GM21825 (cell line): ENCODE measurements at regions not wholly inside any gene's neighbourhood (a gene's known extent, or its start where the extent isn't known, plus 50 kb on each side); places are given as distances from the start of the nearest gene placed in this dataset.
"Not testable (repeated sequence)": the region's sequence is repeated elsewhere in the genome, so short reads cannot be mapped to it uniquely, and the experiment has no call there.

Experiments
- ATAC-seq: cut with Tn5 transposase; IDR thresholded peaks from one replicate; pipeline ENCODE4 v1.9.1; 2021; ENCODE audit warnings: mild to moderate bottlenecking, moderate library complexity; ENCODE audit not compliant: unreplicated experiment

DNA sequence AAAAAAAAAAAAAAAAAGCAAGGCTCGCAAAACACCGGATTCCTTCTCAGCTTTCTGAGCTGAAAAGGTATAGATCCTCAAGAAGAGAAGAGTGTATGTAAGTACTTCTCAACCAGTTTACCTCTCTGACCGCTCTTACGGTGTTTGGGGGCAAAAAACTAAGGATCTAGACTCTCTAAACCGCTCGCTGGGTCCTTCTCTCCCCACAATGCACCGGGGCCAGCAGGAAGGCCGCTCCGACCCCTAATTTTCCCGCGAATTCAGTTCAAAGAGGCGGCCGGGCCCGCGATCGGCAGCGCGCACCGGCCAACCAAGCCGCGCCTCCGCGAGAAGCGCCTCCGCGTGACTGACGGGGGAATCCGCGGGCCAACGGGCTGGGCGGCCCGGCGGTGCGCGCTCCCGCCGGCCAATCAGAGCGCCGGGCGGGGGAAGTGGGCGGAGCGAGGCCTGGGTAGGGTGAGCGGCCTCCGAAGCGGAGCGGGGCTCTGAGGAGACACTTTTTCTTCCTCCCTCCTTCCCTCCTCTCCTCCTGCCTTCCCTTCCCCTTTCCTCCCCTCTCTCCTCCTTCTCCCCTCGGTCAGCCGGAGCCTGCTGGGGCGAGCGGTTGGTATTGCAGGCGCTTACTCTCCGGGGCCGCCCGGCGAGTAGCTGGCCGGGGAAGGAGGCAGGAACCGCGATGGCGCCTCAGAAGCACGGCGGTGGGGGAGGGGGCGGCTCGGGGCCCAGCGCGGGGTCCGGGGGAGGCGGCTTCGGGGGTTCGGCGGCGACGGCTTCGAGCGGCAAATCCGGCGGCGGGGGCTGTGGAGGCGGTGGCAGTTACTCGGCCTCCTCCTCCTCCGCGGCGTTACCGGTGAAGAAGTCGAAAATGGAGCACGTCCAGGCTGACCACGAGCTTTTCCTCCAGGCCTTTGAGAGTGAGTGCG is 93.0 kb downstream of the CRLF3 start:
- ATAC-seq: peak; percentile 84

DNA sequence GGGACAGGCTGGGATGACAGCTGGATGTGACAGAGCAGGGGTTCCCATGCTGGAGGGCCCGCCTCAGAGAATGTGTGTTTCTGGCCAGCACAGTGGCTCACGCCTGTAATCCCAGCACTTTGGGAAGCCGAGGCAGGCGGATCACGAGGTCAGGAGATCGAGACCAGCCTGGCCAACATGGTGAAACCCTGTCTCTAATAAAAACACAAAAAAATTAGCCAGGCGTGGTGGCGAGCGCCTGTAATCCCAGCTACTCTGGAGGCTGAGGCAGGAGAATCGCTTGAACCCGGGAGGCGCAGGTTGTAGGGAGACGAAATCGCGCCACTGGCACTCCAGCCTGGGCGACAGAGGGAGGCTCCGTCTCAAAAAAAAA is 93.7 kb downstream of the CRLF3 start:
- not testable (repeated sequence) for ATAC-seq

DNA sequence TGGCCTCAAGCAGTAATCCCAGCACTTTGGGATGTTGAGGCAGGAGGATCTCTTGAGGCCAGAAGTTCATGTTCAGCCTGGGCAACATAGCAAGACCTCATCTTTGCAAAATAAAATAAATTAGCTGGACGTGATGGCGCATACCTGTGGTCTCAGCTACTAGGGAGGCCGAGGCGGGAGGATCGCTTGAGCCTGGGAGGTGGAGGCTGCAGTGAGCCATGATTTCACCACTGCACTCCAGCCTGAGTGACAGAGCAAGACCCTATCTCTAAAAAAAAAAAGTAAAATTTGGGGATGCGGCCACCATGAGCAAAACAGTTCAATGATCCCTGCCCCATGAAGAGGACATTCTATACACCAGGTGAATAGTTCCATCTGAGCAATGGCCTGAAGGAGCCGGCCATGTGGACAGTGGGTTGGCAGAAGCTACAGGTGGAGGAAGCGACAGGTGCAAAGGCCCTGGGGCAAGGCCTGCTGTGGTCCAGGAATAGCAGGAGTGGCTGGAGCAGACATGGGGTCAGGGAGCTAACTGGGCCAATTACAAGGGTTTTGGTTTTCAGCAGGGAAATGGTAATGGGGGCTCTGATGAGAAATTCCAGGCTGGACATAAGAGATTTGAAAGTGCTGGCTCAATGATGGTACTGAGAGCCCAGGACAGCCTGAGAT is 94.2 kb downstream of the CRLF3 start:
- not testable (repeated sequence) for ATAC-seq

DNA sequence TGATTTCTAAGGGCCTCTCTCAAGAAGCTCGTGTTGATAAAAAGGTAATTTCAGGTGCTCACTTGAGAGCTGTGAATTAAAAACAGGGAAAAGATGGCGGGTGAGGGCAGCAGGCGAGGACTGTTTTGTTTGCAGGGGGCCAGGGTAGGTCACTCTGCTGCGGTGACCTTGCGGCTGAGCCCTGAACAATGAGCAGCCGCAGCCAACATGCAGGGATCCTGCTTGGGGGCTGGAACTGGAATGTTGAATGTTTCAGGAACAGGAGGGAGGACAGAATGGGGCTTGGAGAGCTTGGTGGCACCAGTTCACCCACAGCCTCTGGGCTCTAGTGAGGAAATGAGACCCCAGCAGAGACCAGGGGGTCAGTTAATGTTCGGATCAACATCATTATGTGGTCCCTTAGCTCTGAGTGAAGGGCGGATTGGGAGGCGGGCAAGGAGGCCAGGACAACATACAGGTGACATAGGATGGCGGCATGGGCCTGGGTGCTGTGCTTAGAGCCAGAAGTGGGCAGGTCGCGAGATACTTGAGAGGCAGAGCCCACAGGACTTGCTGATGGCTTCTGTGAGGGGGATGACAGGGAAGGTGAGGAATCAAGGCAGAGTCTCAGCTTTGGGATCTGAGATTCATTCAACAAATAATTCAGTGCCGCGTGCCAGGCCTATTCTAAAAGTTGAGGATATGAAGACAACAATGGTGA is 94.9 kb downstream of the CRLF3 start:
- not testable (repeated sequence) for ATAC-seq

DNA sequence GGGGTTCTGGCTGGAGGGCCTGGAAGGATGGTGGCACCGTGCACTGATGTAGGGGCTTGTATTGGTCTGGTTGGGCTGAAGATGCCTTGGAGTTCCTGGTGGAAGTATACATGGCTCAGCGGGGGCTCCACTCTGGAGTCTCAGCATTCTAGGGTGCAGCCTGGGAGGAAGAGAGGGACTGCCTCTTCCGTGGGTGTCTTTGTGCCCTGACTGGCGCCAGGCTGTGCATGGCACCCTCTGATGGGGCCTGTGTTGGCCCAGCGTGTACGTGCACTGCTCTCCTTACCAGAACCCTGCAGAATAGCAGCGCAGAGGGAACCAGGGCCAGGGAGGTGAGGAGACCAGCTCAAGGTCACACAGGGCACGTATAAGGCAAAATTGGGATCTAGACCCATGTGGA is 97.0 kb downstream of the CRLF3 start:
- not testable (repeated sequence) for ATAC-seq

DNA sequence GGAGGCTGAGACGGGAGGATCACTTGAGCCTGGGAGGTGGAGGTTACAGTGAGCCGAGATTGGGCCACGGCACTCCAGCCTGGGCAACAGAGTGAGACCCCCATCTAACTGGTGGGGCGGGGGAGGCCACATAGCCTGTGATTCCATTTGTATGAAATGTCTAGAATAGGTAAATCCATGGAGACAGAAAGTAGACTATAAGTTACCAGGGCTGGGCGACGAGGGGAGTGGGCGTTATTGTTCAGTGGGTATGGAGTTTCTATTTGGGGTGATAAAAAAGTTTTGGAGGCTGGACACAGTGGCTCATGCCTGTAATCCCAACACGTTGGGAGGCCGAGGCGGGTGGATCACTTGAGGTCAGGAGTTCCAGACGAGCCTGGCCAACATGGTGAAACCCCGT is 97.8 kb downstream of the CRLF3 start:
- ATAC-seq: not testable (repeated sequence)

DNA sequence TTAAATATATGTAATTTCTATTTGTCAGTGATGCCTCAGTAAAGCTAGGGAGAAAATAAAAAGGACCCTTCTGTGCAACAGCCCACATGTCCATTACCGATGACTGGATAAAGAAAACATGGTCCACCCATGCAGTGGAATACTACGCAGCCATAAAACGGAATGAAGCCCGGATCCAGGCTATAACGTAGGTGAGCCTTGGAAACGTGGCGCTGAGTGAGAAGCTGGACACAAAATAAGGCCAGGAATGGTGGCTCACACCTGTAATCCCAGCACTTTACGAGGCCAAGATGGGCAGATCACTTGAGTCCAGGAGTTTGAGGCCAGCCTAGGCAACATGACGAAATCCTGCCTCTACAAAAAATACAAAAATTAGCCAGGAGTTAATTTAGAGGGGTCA is 98.2 kb downstream of the CRLF3 start:
- not testable (repeated sequence) for ATAC-seq

DNA sequence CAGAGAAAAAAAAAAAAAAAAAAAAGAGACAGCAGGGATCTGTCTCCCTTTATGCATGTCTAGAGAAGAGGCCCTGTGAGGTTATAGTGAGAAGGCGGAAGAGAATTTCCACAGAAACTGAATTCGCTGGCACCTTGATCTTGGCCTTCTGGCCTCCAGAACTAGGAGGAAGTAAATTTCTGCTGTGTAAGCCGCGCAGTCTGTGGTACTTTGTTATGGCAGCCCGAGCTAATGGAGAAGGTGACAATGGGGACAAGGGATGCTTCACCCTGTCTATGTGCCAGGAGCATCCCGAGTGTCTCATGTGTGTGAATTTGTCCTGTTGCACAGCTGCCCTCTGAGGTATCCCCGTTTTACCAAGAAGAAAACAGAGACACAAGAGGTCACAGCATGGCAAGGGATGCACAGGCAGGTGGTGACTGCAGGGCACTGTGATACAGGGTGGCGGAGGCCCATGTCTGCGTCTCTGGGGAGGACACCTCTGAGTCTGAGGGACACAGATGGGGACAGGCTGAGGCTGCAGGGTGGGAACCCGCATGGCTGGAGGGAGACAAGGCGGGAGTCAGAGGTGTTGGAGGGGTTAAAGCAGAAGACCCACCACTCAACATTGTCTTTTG is 100.3 kb downstream of the CRLF3 start:
- not testable (repeated sequence) for ATAC-seq

DNA sequence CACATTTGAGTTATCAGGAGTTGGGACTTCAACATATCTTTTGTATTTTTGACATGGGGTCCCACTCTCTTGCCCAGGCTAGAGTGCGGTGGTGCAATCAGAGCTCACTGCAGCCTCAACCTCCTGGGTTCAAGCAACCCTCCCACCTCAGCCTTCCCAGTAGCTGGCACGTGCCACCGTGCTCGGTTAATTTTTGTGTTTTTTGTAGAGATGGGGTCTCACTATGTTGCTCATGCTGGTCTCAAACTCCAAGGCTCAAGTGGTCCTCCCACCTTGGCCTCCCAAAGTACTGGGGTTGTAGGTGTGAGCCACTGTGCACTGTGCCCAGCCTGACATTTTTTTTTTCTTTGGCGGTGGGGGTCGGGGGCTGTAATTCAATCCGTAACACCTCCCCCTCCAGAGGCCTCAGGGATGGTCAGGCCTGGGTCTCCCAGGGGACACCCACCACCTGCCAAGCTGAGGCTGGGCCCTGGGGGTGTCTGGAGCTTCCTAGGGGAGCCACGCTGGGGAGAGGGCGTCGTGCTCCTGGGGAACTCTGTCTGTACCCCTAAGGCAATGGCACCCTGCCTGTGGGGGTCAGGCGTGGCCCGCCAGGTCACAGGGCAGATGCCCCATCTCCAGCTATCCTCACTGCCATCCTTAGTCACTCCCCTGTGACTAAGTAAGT is 102.2 kb downstream of the CRLF3 start:
- not testable (repeated sequence) for ATAC-seq

DNA sequence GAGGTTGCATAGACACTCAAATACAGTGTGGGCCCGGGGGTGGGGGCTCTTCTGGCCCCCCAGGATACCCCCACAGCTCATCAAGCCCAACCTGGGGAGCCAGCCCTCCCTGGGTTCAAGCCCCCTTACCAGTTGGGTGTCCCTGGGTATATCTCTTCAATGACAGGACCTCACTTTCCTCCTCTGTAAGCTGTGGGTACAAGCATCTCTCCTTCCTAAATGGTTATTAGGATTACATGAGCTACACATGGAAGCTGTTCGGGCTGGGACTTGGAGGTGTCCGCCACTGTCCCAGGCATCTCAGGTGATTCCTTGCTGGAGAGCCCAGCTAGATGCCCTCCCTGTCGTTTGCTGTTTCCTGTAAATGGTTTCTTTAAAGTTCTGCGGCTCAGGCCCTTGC is 103.5 kb downstream of the CRLF3 start:
- ATAC-seq: not testable (repeated sequence)

DNA sequence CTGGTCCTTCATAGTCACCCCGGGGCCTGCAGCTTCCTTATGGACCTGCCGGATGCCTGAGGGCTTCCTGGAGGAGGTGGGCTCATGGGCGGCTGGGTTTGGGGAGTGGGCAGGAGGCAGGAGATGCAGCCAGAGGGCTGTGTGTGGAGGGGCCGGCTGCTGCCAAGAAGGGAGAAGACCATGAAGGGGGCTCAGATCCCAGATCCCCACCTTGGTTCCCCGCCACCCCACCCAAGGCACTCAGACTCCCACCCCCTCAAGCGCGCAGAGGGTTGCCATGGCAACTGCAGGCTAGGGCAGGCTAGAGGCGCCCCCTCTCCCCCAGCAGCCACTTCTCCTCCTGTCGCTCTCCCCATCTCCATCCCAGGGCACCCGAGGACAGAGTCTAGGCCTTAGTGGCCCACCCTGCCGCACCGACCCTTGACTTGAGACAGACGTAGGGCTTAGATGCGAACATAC is 104.5 kb downstream of the CRLF3 start:
- ATAC-seq: no peak

DNA sequence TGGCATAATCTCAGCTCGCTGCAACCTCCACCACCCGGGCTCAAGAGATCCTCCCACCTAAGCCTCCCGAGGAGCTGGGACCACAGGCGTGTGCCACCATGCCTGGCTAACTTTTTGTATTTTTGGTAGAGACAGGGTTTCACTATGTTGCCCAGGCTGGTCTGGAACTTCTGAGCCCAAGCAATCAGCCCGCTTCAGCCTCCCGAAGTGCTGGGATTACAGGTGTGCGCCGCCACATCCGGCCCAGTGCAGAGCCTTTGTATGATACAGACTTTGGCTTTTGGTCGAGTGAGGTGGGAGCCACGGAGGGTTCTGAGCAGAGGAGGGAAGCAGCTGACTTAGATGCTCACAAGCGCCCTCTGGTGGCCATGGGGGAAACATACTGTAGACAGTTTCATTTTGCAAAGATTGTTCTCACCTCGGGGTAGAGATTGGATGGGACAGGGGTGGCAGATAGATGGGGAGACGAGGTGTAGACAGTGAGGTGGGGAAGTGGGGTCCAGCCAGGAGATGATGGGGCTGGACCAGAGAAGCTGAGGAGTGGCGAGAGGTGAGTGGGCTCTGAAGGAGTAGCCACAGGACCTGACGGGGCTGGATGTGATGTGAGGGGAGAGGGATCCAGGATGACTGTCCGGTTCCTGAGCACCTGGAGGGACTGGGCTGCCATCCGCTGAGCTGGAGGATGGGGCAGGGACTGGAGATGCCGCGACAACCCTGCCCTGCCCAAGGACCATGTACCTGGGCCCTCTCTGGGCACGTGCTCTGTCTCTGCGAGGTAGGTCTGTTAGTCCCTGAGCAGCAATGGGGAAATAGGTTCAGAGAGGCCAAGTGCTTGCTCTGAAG is 105.1 kb downstream of the CRLF3 start:
- ATAC-seq: not testable (repeated sequence)

DNA sequence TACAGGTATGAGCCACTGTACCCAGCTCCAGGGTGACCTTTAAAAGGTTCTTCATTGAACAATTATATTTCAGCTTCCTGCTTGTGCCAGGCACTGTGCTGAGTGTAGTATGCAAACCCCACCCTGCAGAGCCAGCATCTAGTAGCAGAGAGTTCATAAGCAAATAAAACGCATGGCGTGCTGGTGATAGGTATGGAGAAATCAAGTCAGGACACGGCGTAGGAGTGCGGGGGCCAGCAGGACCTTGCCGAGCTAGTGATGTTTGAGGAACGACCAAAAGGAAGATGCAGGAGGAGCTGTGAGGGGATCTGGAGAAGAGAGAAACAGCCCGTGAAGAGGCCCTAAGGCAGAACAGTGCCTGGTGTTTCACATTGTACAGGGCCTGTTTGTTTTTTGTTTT is 105.8 kb downstream of the CRLF3 start:
- ATAC-seq: not testable (repeated sequence)

DNA sequence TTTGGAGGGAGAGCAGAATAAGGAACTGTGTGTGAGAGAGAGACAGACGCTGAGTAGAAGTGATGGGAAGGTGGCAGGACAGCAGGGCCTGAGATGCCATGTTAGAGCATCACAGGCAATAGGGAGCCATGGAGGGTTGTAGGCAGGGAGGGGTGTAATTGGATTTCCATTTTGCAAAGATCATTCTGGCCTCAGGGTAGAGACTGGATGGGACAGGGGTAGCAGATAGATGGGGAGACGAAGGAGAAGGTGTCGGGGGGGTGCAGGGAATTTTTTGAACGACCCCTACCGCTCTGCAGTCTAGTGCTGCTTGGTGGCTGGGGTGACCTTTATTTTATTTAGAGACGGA is 106.4 kb downstream of the CRLF3 start:
- ATAC-seq: not testable (repeated sequence)

DNA sequence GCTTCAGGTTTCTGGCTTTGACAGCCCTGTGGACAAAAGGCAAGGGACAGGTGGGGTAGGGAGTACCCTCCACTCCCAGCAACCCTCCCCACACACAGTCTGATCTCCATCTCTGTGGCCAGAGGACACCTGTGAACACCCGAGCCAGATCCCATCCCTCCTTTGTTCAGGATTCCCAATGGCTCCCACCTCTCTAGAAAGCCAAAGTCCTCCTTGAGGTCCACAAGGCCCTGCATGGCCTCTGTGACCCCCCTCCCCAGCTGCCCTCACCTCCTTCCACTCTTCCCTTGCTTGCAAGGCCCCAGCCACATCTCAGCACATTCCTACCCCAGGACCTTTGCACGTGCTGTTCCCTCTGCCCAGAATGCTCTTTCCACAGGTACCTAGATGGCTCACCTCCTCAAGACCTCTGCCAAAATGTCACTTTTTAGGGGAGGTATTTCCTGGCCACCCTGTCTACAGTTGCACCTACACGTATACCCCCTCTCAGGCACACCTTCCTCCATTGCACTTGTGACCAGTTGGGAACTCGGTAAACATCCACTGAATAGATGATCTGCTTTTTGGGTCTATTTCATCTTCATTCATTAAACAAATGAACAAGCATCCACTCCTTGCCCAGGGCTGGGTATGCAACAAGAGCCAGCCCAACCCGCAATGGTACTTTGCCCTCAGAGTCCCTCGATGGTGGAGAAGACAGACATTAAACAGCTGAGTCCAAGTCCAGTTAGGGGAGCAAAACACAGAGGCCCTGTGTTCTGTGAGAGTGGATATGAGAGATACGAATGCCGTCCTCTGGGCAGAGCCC is 107.0 kb downstream of the CRLF3 start:
- ATAC-seq: no peak

DNA sequence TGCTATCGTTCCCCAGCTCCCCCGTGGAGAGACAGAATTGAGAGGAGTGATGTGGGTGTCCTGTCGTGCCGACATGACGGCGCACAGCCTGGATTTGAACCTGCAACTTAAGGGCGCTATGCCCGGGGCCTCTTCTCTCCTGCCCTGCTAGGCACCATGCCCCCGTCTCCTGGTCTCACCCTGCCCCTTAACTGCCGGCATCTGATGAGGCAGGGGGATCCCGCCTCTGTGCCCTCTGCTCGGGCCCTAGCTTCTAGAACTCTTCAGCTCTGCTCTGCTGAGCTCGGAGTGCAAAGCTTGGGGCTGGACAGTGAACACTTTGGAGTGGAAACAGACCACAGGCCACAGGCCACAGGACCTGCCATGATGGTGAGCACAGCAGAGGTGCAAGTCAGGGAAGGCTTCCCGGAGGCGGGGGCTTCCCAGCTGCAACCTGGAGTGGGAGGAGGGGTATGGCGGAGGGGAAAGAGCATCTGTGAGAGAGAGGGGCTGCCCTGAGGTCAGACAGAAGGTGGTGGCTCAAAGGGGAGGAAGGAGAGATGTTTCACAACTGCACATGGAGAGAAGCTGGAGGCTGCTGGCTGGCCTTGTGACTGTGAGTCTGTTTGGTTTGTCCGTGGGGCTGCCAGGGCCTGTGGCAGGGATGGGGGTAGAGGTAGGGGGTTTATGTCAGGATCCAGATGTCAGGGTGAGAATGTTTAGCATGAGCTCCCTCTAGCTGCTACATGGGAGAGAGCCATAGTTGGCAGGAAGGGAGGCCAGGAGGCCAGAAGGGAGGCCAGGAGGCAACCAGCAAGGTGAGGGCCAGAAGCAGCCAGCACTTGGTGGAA is 107.8 kb downstream of the CRLF3 start:
- no peak for ATAC-seq

DNA sequence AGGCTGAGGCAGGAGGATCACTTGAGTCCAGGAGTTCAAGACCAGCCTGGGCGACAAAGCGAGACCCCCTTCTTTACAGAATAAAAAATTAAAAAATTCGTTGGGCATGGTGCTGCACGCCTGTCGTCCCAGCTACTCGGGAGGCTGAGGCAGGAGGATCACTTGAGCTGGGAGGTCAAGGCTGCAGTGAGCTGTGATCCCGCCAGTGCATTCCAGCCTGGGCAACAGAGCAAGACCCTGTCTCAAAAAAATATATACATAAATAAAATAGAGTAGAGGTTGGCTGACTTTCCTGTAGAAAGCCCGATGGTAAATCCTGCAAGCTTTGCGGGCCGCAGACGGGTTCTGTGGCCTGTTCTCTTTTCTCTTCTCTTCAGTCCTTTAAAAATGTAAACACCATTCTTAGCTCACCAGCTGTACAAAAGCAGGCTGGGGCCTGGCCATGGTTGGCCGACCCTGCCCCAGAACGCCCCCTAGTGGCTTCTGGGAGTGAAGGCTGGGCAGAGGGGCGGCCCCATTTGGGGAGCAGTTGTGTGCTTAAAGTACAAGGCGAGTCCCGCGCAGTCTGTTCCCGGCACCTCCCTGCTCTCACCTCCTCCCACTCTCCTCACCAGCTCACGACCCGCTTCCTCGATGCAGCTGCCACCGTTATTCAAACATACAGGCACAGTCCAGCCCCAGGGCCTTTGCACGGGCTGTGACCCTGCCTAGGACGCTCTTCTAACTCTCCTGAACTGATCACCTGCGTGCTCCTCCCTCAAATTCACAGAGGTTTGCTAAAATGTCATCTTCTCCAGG is 109.5 kb downstream of the CRLF3 start:
- ATAC-seq: not testable (repeated sequence)
